Right cardiac atrium (tissue), 5 donors: ENCODE measurements at regions not wholly inside any gene's neighbourhood (a gene's known extent, or its start where the extent isn't known, plus 50 kb on each side); places are given as distances from the start of the nearest gene placed in this dataset.
A peak's percentile ranks its signal among the peaks of the same experiment; 100 is the strongest.

Source experiments
- ATAC-seq, 2 donors: fragments of 200-7000 bp; cut with Tn5 transposase; one replicate each; pipeline versions ENCODE4 v1.8.0 to v1.9.1; 2020; ENCODE audit warnings: moderate library complexity in 2 of 2, mild to moderate bottlenecking in 1 of 2
- DNase-seq, 3 donors: peaks; one replicate each; pipeline ENCODE4 v3.0.0-alpha.2; 2020
- H3K27ac ChIP-seq: one replicate; pipeline ENCODE4 v1.5.1; 2013; ENCODE audit warnings: mild to moderate bottlenecking, low read length, control low read depth, moderate library complexity
- H3K27me3 ChIP-seq: one replicate; pipeline ENCODE4 v1.6.1; 2013; ENCODE audit not compliant: control insufficient read depth, insufficient read depth
- H3K4me1 ChIP-seq: one replicate; pipeline ENCODE4 v1.6.1; 2013; ENCODE audit warnings: low read length; ENCODE audit not compliant: control insufficient read depth, insufficient read depth
- H3K4me3 ChIP-seq: one replicate; pipeline ENCODE4 v1.5.1; 2013; ENCODE audit warnings: low read length, control low read depth
- H3K9me3 ChIP-seq: one replicate; pipeline ENCODE4 v1.6.1; 2013; ENCODE audit warnings: low read length; ENCODE audit not compliant: control insufficient read depth
- WGBS: extraction: QIAGEN DNeasy Blood & Tissue Kit; methylation state at CpG from one replicate; pipeline ENCODE4 v1.1.7; 2013; 5-methylcytosine and 5-hydroxymethylcytosine counted together
- intact Hi-C, 4 donors: fragments of 100-400 bp; cut with DNase I; formaldehyde crosslinking; loops; one replicate each; pipeline versions ENCODE4 v1.11.0 to v1.14.0; 2022 to 2023
- donor health status: healthy with polysubstance abuse.
- donor health status: DM: no; HTN: yes; CAD: no.
- donor health status: DM: no; HTN: no; CAD: no.
- donor health status: DM: no; HTN: yes; CAD: no; lungs with severe emphysema.
- donor health status: DM: yes; HTN: yes; CAD: no.

- no peak for DNase-seq
- no peaks in the 10 kb centered on the region for H3K27me3 ChIP-seq
- 93% methylated on average over 2 of the region's 2 CpGs for WGBS
- intact Hi-C loops: no loop called here
- H3K27ac ChIP-seq: no peak overlapping the region
- H3K4me1 ChIP-seq: no peaks in the 10 kb centered on the region
- no peak overlapping the region for H3K4me3 ChIP-seq
- H3K9me3 ChIP-seq: peaks cover 4% of the 10 kb centered on the region
- no peak for ATAC-seq
Measured at GRCh38 chr18:26765498-26765897, 100.0 kb downstream of the AQP4 start.

- peaks cover 4% of the 10 kb centered on the region for H3K9me3 ChIP-seq
- intact Hi-C loops: no loop called here
- no peaks in the 10 kb centered on the region for H3K4me1 ChIP-seq
- ATAC-seq (no peak), DNase-seq (no peak)
- no peaks in the 10 kb centered on the region for H3K27me3 ChIP-seq
- H3K27ac ChIP-seq: no peak overlapping the region
- no peak overlapping the region for H3K4me3 ChIP-seq
Measured at GRCh38 chr18:26764586-26764985, 100.9 kb downstream of the AQP4 start.

GRCh38 chr18:26764177-26764576, 101.3 kb downstream of the AQP4 start:
- DNase-seq: no peak
- ATAC-seq: no peak
- H3K4me1 ChIP-seq: no peaks in the 10 kb centered on the region
- H3K4me3 ChIP-seq: no peak overlapping the region
- 89% methylated on average over 1 of the region's 1 CpG for WGBS
- intact Hi-C loops: no loop called here
- H3K27ac ChIP-seq: no peak overlapping the region
- peaks cover 4% of the 10 kb centered on the region for H3K9me3 ChIP-seq
- no peaks in the 10 kb centered on the region for H3K27me3 ChIP-seq

- Histone ChIP-seq H3K4me1 (no peaks in the 10 kb centered on the region), H3K9me3 (peaks cover 4% of the 10 kb centered on the region), H3K4me3 (no peak overlapping the region), H3K27ac (no peak overlapping the region), H3K27me3 (no peaks in the 10 kb centered on the region)
- no peak for ATAC-seq
- intact Hi-C loops: no loop called here
- DNase-seq: no peak
- WGBS: 73% methylated on average over 6 of the region's 6 CpGs
Measured at GRCh38 chr18:26763446-26764110, 101.9 kb downstream of the AQP4 start.

GRCh38 chr18:26757263-26758019, 108.1 kb downstream of the AQP4 start:
- 40% methylated on average over 4 of the region's 4 CpGs for WGBS
- intact Hi-C loops: no loop called here

GRCh38 chr18:26756556-26756955, 109.0 kb downstream of the AQP4 start:
- DNase-seq (no peak), ATAC-seq (no peak)
- H3K27ac ChIP-seq: no peak overlapping the region
- H3K9me3 ChIP-seq: no peaks in the 10 kb centered on the region
- intact Hi-C loops: no loop called here
- no peak overlapping the region for H3K4me3 ChIP-seq
- 85% methylated on average over 2 of the region's 2 CpGs for WGBS
- no peaks in the 10 kb centered on the region for H3K27me3 ChIP-seq
- no peaks in the 10 kb centered on the region for H3K4me1 ChIP-seq

More at GRCh38 chr18:26757263-26758019, 108.1 kb downstream of the AQP4 start:
- Histone ChIP-seq H3K27ac (no peak overlapping the region), H3K4me3 (no peak overlapping the region), H3K4me1 (no peaks in the 10 kb centered on the region), H3K27me3 (no peaks in the 10 kb centered on the region), H3K9me3 (no peaks in the 10 kb centered on the region)
- no peak for ATAC-seq
- DNase-seq: no peak

GRCh38 chr18:26746826-26747475, 118.6 kb downstream of the AQP4 start:
- Histone ChIP-seq H3K4me1 (no peaks in the 10 kb centered on the region), H3K4me3 (no peak overlapping the region), H3K27me3 (no peaks in the 10 kb centered on the region), H3K27ac (no peak overlapping the region), H3K9me3 (no peaks in the 10 kb centered on the region)
- WGBS: 44% methylated on average over 10 of the region's 10 CpGs
- ATAC-seq (no peak), DNase-seq (no peak)
- intact Hi-C loops: no loop called here

GRCh38 chr18:26746398-26746797, 119.1 kb downstream of the AQP4 start:
- no peaks in the 10 kb centered on the region for H3K4me1 ChIP-seq
- H3K27ac ChIP-seq: no peak overlapping the region
- ATAC-seq: peak; percentile 53 to 75
- no peaks in the 10 kb centered on the region for H3K27me3 ChIP-seq
- WGBS: 28% methylated on average over 5 of the region's 5 CpGs
- DNase-seq: no peak
- intact Hi-C loops: no loop called here
- no peak overlapping the region for H3K4me3 ChIP-seq
- H3K9me3 ChIP-seq: no peaks in the 10 kb centered on the region

- WGBS: 63% methylated on average over 6 of the region's 6 CpGs
- no peak overlapping the region for H3K4me3 ChIP-seq
- ATAC-seq: no peak
Measured at GRCh38 chr18:26745288-26746181, 120.0 kb downstream of the AQP4 start.

GRCh38 chr18:26741758-26742157, 123.7 kb downstream of the AQP4 start:
- Histone ChIP-seq H3K9me3 (no peaks in the 10 kb centered on the region), H3K27ac (no peak overlapping the region), H3K27me3 (no peaks in the 10 kb centered on the region), H3K4me3 (no peak overlapping the region), H3K4me1 (no peaks in the 10 kb centered on the region)
- DNase-seq: no peak
- intact Hi-C loops: no loop called here
- WGBS: 89% methylated on average over 3 of the region's 3 CpGs
- ATAC-seq: no peak

More at GRCh38 chr18:26745288-26746181, 120.0 kb downstream of the AQP4 start:
- H3K9me3 ChIP-seq: no peaks in the 10 kb centered on the region
- intact Hi-C loops: no loop called here
- no peaks in the 10 kb centered on the region for H3K4me1 ChIP-seq
- H3K27ac ChIP-seq: no peak overlapping the region
- no peak for DNase-seq
- H3K27me3 ChIP-seq: no peaks in the 10 kb centered on the region
